ENCODE measurements at regions not wholly inside any gene's neighbourhood (a gene's known extent, or its start where the extent isn't known, plus 50 kb on each side); places are given as distances from the start of the nearest gene placed in this dataset.
"Not testable (repeated sequence)": the region's sequence is repeated elsewhere in the genome, so short reads cannot be mapped to it uniquely, and the experiment has no call there.

DNA sequence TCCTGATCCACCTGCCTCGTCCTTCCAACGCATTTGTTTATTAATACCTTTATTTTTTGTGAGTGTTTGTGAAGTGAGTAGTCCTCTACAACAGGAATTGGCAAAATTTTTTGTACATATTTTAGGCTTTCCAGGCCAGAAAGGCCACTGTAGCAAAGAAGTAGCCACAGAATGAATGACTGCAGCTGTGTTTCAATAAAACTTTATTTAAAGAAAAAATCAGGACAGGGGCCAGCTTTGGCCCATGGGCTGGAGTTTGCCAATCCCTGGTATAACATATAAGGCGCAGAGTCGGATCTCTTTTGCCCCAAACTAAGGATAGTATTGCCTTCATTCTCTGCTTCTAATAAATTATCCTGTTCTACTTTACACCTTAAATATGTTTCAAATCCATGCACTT lies 198.0 kb upstream of the COX10 start:
- DNase-seq = no peak

GRCh38 chr17:13874134-13874533 lies 195.2 kb upstream of the COX10 start:
- no peak for DNase-seq

DNA sequence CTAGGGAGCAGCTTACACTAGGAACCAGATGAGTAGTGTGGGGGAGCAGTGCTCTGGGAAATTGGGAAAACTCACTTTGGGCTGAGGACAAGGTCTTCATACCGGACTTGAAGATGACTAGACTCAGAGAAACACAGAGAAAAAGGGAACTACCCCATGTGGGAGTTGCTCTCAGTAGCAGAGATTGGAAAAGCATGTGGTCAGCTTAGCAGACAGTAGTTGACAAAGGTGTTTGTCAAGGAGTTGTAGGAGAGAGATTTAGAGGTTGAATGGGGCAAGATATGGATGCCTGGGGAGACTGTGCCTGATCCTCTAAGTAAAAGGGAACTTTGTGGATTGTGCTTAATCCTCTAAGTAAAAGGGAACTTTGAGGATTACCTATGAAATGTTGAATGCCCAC lies 194.5 kb upstream of the COX10 start:
- DNase-seq = no peak

- no peak for DNase-seq
These were observed 189.3 kb upstream of the COX10 start for GRCh38 chr17:13879961-13880466.

DNA sequence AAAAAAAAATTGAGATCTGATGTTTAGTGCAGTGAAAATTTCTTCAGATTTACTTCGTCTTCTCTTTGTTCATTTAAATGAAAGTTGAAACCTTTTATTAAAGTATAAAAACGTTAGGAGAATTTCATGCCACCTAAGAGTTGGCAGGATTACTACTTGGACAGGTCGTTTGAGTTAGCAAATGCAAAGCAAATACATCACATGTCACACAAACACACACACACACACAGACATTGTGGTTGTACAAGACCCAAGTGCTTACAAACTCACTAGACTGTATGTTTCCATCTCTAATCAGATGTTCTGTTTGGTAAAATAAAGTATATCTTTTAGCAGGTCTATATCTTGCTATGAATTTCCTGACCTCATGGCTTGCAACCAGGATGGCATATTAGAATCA lies 185.6 kb upstream of the COX10 start:
- DNase-seq = no peak

- no peak for DNase-seq
These were observed 185.0 kb upstream of the COX10 start for GRCh38 chr17:13884347-13884746.

DNA sequence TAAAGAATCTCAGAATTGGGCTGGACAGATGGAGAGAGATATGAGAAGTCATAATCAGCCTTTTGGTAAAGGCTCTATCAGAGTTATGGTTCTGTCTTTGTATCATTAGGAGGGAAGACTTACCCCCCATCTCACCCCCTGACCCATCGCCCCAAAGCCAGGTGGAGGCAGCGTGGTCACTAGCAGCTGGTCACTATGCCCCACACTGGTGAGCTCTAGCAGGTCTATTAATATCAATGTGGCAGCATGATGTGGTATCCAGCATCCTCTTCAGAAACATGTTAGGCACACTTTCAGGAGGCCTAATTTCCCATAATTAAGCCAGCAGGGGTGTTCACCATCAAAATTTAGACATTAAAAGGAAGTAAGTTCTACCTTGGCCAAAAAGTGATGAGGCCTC lies 183.8 kb upstream of the COX10 start:
- DNase-seq = no peak

DNA sequence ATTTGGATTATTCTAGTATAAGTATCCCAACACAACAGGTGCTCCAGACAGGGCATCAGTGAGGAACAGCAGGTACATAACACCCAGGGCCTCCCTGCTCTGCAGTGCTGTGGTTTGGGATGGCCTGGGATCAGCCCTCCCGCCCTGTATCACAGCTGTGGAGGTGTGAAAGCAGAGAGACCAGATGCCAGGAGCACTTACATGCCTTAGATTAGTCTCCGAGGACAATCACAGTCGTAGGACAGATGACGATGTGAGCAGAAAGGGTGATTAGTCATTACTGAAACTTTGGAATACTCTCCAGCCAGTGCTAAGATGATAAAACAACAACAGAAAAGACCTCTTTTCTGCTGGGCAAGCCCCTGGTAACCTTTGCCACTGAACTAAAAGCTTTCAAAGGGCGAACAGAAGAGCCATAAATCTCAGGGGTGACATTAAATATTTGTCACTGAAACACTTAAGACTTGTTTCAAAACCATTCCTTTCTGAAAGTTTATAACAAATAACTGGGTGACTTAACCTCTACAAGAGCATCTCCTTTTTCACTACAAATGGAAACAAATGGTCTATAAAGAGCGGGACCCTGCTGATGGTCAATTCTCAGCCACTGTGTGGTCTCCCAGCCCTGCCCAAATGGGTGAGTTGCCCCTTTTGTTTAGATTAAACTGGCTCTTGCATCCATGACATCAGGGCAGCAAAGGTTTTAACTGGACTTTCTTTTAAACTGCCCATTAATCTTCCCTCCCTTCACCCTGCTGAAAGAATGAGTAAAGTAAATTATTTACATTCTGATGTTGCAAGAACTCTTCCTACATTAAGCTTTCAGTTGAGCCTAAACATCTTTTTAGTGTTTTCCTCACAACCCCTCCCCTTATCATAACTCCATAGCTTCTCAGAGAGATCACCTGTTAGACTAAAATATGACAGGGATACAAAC lies 183.1 kb upstream of the COX10 start:
- no peak for DNase-seq

DNA sequence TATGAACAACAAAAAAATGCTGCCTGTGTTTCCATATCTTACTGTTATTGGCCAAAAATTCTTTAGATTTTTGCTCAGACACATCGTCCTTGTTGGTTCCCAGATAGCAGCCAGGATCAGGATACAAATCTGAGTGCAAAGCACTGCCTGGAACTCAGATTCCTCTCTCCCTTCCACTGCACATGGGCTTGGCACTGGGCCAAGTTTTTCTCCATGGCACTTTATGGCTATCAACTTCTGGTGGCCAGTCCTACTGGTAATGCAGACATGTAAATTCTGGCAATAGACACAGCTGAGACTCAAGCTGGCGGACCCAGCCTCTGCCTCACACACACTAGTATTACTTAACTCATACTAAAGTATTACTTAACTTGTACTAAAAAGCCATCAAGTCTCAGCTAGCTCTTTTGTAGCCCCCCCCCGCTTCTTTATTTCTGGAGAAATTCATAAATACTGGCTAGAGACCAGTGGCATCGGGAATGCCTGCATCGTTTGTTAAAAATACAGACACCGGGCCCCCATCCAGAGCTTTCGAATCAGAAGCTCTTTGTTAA lies 181.2 kb upstream of the COX10 start:
- DNase-seq = no peak

DNA sequence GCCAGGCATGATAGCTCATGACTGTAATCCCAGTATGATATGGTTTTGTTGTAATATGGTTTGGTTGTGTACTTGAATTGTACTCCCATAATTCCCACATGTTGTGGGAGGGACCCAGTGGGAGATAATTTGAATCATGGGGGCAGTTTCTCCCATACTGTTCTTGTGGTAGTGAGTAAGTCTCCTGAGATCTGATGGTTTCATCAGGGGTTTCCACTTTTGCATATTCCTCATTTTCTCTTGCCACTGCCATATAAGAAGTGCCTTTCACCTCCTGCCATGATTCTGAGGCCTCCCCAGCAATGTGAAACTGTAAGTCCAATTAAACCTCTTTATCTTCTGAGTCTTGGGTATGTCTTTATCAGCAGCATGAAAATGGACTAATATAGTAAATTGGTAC lies 160.3 kb upstream of the COX10 start:
- DNase-seq = not testable (repeated sequence)

DNA sequence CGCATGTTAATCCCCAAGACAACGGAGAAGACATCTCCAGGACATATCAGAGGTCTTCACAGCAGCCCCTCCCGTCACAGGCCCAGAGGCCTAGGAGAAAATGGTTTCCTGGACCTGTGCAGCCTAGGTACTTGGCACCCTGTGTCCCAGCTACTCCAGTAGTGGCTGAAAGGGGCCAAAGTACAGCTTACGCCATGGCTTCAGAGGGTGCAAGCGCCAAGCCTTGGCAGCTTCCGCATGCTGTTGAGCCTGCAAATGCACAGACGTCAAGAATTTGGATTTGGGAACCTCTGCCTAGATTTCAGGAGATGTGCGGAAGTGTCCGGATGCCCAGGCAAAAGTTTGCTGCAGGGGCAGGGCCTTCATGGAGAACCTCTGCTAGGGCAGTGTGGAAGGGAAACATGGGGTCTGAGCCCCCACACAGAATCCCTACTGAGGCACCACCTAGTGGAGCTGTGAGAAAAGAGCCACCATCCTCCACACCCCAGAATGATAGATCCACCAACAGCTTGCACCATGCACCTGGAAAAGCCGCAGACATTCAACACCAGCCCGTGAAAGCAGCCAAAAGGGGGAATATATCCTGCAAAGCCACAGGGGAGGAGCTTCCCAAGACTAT lies 159.3 kb upstream of the COX10 start:
- no peak for DNase-seq

DNA sequence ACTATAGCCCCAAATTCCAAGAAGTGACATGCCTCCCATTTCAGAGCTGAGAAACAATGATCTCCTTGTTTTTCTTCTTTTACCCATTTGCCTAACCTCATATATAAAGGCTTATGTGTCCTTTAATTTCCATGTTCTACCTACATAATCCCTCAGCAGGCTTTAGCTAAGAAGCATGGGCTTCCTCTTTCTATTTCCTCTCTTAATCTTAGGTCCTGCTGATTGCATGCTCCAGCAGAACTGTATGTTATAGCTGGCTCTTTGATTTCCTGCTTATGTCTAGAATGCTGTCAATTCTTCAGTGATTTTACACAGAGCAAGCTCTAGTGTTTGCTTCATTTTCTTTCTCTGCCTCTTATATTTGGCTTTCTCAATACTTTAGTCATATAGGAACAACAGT lies 151.7 kb upstream of the COX10 start:
- no peak for DNase-seq

DNA sequence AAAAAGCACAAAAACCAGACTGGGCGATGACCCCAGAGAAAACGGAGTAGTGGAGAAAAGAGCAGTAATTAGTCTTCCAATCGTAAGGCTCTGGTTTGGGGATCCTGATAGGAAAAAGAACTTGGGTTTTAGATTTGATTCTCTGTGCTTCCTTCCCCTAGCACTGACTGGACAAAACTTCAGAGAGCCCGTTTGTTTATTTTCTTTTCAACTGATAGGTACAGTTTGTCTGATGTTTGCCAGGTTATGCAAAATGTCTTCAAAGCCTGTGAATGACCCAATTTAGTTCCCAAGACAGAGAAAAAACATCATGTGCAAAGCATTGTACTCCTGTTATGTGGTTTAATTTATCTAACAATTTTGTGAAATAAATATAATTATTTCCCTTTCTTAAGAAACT lies 151.1 kb upstream of the COX10 start:
- no peak for DNase-seq

GRCh38 chr17:13919818-13920217 lies 149.5 kb upstream of the COX10 start:
- no peak for DNase-seq

DNA sequence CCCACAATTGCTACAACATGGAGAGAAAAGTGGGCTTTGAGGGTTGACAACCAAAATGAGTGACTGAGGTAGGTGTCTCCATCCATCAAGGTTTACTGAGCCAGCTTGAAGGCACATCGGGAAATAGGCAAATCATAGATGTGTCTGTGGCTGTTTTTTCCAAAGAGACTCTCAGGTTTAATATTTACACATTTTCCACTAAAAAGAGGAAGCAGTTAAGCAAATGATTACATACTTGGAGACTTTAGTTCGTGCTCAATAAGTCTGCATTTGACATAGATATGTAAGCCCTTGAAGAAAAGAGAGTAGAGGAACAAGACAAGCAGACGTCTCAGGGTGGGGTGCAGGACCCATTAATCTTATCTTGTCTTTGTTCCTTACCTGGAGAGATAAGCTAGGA lies 148.9 kb upstream of the COX10 start:
- no peak for DNase-seq

- no peak for DNase-seq
These were observed 147.2 kb upstream of the COX10 start for GRCh38 chr17:13921841-13922776.

DNA sequence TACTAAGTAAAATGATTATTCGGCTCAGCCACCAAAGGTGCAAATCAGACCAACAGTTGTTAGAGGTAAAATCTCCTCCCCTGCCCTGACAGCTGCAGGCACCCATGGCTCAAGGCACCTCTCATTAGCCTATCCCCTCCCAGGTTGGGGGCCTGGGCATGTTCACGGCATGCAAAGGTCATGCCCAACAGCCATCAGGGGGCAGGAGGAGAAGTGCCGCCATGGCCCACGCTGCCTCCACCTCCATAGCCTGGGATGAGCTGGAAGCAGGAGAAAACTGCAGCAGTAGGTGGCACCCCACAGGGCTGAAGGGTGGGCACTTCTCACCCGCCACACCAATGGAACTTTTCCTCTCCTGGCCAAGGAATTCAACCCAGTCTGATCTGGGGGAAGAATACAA lies 146.4 kb upstream of the COX10 start:
- no peak for DNase-seq

DNA sequence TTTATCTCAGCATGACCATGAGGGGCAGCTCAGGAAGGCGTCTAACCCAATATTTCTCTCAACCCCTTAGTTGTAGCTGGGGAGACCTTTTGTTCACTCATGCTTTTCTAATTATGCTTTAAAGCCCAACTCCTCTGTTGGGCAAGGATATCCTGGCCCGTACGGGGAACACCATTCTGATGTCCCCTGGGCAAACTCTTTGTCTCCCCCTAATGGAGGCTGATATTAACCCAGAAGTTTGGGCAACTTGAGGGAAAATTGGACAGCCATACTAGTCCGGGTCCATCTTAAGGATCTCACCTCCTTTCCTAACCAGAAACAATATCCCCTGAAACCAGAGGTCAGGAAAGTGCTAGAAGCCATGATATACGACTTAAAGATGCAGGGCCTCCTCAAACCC lies 143.7 kb upstream of the COX10 start:
- no peak for DNase-seq

DNA sequence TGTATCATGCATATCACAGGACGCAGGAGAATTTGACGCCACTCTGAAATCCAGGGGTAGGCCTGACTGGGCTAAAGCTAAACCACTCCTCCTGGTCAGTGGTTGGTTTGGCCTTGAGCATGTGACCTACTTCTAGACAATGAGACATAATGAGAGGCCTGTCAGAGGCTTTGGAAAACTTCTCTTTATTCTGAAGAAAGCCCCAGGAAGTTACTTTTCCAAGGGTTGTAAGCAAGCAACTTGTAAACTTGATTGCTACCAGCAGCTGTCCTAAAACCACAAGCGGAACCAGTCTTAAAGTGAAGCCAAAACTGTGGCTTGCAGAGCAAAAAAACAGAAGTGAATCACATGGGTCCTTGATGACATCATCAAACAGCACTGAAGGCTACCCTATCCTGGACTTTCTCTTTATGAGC lies 138.2 kb upstream of the COX10 start:
- DNase-seq = no peak

DNA sequence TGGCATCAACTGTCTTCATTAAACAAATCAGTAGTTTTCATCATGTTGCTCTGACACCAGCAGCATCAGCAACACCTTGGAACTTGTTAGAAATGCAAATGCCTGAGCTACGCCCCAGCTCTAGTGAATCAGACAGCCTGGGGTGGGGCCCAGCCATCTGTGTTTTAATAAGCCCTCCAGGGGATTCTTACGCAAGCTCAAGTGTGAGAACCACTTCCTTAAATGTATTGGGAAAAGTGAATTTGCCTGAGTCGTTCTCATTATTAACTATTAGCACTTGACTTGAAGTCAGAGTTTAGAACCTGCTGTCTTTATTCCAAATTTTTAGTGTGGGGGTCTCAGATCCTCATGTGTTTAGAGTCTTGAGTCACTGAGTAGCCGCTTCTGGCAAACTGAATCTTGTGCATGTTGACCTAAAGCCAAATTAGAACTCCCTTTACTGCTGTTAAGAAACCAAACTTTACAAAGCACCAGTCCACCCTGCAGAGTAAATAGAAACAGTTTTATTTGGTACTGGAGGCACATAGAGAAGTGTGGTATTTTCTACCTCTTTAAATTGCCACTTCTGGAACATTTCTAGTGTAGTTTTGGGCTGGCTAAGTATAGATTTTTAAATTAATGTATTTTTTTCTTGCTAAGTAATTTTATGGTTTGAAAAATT lies 137.4 kb upstream of the COX10 start:
- no peak for DNase-seq

DNA sequence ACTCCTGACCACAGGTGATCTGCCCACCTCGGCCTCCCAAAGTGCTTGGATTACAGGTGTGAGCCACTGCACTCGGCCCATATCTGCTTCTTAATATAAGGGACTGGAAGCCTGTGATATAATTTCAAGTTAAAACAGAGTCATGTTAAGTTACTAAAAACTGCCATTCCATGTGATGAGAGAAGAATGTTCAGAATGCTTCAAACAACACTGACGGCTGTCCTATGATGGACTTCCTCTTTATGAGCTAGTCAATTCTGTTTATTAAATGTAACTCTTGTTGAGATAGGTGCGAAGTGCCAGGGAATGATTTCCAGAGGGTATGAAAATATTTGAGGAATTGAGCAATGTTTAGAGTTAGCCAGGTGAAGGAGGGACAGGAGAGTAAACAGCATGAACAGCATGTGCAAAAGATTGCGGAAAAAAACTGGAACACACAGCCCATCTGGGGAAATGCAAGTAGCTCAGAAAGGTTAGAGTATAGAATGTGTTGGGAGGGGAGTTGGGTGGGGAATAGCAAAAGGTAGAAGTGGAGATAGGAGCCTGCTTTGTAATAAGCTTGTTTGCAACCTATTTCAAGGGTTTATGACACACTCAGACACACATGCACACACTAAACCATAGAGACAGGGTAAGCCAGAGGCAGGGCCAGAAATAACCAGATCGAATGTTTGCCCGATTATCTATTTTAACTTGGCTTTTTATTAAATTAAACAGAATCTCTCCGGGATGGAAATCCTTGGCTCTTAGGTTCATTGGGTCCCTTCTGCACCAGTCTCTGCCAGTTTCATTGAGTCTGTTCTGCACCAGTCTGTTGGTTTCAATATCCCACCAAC lies 135.6 kb upstream of the COX10 start:
- DNase-seq = no peak

Measured in T-helper 1 cell (primary cell).